ENCODE measurements at regions not wholly inside any gene's neighbourhood (a gene's known extent, or its start where the extent isn't known, plus 50 kb on each side); places are given as distances from the start of the nearest gene placed in this dataset.
"Not testable (repeated sequence)": the region's sequence is repeated elsewhere in the genome, so short reads cannot be mapped to it uniquely, and the experiment has no call there.

- H3K27ac Mint-ChIP-seq; H3K4me1 Mint-ChIP-seq; DNase-seq; H3K4me3 Mint-ChIP-seq; H3K27me3 Mint-ChIP-seq (ENCODE audit: low read depth, poor library complexity); H3K9me3 Mint-ChIP-seq; H3K36me3 Mint-ChIP-seq (ENCODE audit: low read depth): not testable (repeated sequence)
These were observed 143.2 kb upstream of the PRDM7 start for GRCh38 chr16:90220315-90220714.

DNA sequence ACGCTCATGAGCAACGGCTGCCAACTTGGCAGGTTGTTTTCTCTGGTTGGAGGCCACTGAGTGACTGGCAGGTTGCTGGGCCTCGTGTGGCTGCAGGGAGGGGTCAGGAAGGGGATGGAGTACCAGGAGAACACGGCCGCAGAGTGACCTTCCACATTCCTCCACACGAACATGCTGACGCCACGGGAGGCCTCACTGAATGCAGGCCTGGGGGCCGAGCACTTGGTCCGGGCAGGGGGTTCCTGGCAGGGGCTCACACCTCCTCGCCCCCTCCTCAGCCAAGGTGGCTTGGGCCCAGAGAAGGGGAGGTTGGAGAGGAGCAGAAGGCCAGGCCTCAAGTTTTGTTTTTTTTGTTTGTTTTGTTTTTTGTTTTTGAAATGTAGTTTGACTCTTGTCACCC lies 98.5 kb upstream of the PRDM7 start:
- H3K4me3 Mint-ChIP-seq; H3K9me3 Mint-ChIP-seq; DNase-seq; H3K27ac Mint-ChIP-seq; H3K36me3 Mint-ChIP-seq (ENCODE audit: low read depth); H3K27me3 Mint-ChIP-seq (ENCODE audit: low read depth, poor library complexity); H3K4me1 Mint-ChIP-seq: not testable (repeated sequence)

GRCh38 chr16:90171626-90172025 lies 94.5 kb upstream of the PRDM7 start:
- not testable (repeated sequence) for DNase-seq; H3K4me3 Mint-ChIP-seq; H3K36me3 Mint-ChIP-seq (ENCODE audit: low read depth); H3K27ac Mint-ChIP-seq; H3K9me3 Mint-ChIP-seq; H3K4me1 Mint-ChIP-seq; H3K27me3 Mint-ChIP-seq (ENCODE audit: low read depth, poor library complexity)

GRCh38 chr16:90169127-90169655 lies 92.1 kb upstream of the PRDM7 start:
- H3K4me3 Mint-ChIP-seq; DNase-seq; H3K36me3 Mint-ChIP-seq (ENCODE audit: low read depth); H3K27me3 Mint-ChIP-seq (ENCODE audit: low read depth, poor library complexity); H3K27ac Mint-ChIP-seq; H3K4me1 Mint-ChIP-seq; H3K9me3 Mint-ChIP-seq: not testable (repeated sequence)

- H3K4me3 Mint-ChIP-seq; H3K36me3 Mint-ChIP-seq (ENCODE audit: low read depth); H3K9me3 Mint-ChIP-seq; H3K27me3 Mint-ChIP-seq (ENCODE audit: low read depth, poor library complexity); H3K4me1 Mint-ChIP-seq; H3K27ac Mint-ChIP-seq: not testable (repeated sequence)
- peak; percentile 1 for DNase-seq
These were observed 91.4 kb upstream of the PRDM7 start for GRCh38 chr16:90168349-90169126.

DNA sequence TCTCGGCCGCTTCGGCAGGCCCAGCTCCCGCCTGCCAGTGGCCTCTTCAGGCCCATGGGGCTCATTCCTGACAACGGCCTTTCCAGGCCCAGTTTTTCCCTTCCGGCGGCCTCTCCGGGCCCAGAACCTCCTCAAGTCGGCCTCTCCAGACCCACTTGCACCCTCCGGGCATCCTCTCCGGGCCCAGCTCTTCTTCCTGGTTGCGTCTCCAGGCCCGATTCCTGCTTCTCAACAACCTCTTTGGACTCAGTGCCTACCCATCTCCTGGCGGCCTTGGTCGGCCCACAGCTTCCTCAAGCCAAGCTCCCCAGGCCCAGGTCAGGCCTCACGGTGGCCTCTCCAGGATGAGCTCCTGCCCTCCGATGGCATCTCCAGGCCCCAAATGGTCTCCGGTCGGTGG lies 90.6 kb upstream of the PRDM7 start:
- not testable (repeated sequence) for H3K9me3 Mint-ChIP-seq; DNase-seq; H3K27ac Mint-ChIP-seq; H3K4me3 Mint-ChIP-seq; H3K36me3 Mint-ChIP-seq (ENCODE audit: low read depth); H3K4me1 Mint-ChIP-seq; H3K27me3 Mint-ChIP-seq (ENCODE audit: low read depth, poor library complexity)

DNA sequence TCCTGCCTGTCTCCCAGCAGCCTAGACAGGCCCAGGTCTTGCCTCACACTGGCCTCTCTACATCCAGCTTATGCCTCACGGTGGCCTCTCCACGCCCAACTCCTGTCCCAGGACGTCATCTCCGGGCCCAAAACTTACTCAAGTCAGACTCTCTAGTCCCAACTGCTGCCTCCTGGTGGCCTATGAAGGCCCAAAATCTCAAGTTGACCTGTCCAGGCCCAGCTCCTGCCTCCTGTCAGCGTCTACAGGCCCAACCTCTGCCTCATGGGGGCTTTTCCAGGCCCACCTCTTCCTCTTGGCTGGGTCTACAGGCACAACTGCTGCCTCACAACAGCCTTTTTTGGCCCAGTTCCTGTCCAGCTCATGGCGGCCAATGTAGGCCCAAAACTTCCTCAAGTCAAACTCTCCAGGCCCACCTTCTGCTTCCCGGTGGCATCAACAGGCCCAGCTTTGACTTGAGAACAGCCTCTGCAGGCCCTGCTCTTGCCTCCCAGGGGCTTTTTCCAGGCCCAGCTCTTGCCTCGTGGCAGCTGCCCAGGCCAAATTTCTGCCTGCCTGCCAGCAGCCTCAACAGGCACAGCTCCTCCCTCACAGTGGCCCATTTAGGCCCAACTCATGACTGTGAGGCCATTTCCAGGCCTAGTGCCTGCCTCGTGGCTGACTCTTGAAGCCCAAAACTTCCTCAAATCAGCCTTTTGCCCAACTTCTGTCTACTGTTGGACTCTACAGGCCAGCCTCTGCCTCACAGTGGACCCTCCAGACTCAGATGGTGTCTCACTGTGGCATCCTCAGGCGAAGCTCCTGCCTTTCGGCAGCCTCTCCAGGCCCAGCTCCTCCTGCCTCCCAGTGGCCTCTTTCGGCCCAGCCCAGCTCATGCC lies 89.8 kb upstream of the PRDM7 start:
- DNase-seq; H3K36me3 Mint-ChIP-seq (ENCODE audit: low read depth); H3K9me3 Mint-ChIP-seq: not testable (repeated sequence)

GRCh38 chr16:90151027-90151426 lies 73.9 kb upstream of the PRDM7 start:
- not testable (repeated sequence) for H3K27me3 Mint-ChIP-seq (ENCODE audit: low read depth, poor library complexity); H3K9me3 Mint-ChIP-seq; DNase-seq; H3K4me3 Mint-ChIP-seq; H3K27ac Mint-ChIP-seq; H3K36me3 Mint-ChIP-seq (ENCODE audit: low read depth); H3K4me1 Mint-ChIP-seq

More for the DNA sequence above, 89.8 kb upstream of the PRDM7 start:
- not testable (repeated sequence) for H3K27me3 Mint-ChIP-seq (ENCODE audit: low read depth, poor library complexity); H3K4me1 Mint-ChIP-seq; H3K4me3 Mint-ChIP-seq; H3K27ac Mint-ChIP-seq
